OCI-LY7 (cell line): ENCODE measurements at regions not wholly inside any gene's neighbourhood (a gene's known extent, or its start where the extent isn't known, plus 50 kb on each side); places are given as distances from the start of the nearest gene placed in this dataset.

ENCODE experiments used
- BruUV-seq: library from RNA; stranded (reverse); fragments of 400-500 nt; replicated peaks from 2 replicates; lab custom pipeline; 2021; lab: Mats Ljungman, UMichigan
- CTCF ChIA-PET: fragments of 300-600 bp; sonication (Branson Sonifier 250); formaldehyde crosslinking; loops from one replicate; lab custom pipeline; 2022; ENCODE audit warnings: antibody characterized with exemption; ENCODE audit not compliant: unreplicated experiment; lab: Charles Lee
- POLR2A ChIA-PET: fragments of 300-600 bp; sonication (Branson Sonifier 250); formaldehyde crosslinking; loops from one replicate; lab custom pipeline; 2022; ENCODE audit warnings: antibody characterized with exemption; lab: Charles Lee
- DNase-seq: peaks from one replicate; pipeline ENCODE4 v3.0.0-alpha.2; 2015; ENCODE audit warnings: low spot score
- H2AFZ ChIP-seq: fragments of 200-600 bp; sonication (generic), shearing (Covaris generic); 2 replicates; pipeline ENCODE4 v1.6.1; 2014; ENCODE audit warnings: mild to moderate bottlenecking, antibody characterized with exemption, low read length, moderate library complexity
- H3K27ac ChIP-seq: fragments of 200-600 bp; sonication (generic); 2 replicates; pipeline ENCODE4 v1.5.1; 2014; ENCODE audit warnings: mixed run types, low read depth, mild to moderate bottlenecking, moderate library complexity, low read length, inconsistent platforms; ENCODE audit not compliant: poor library complexity, severe bottlenecking
- H3K36me3 ChIP-seq: fragments of 200-600 bp; sonication (generic); 2 replicates; pipeline ENCODE4 v1.6.1; 2014; ENCODE audit warnings: mild to moderate bottlenecking, antibody characterized with exemption, low read length, moderate library complexity, mixed read lengths; ENCODE audit not compliant: insufficient read depth
- H3K4me1 ChIP-seq: fragments of 200-600 bp; sonication (generic); 2 replicates; pipeline ENCODE4 v1.5.1; 2014; ENCODE audit warnings: mild to moderate bottlenecking, low read length; ENCODE audit not compliant: insufficient read depth, poor library complexity, severe bottlenecking
- H3K4me2 ChIP-seq: fragments of 200-600 bp; sonication (generic); 2 replicates; pipeline ENCODE4 v1.6.1; 2014; ENCODE audit warnings: mild to moderate bottlenecking, low read length
- H3K4me3 ChIP-seq: fragments of 200-600 bp; sonication (generic); 2 replicates; pipeline ENCODE4 v1.5.1; 2014; ENCODE audit warnings: mild to moderate bottlenecking, low read depth, low read length; ENCODE audit not compliant: poor library complexity, severe bottlenecking
- H3K79me2 ChIP-seq: fragments of 200-600 bp; sonication (generic); 2 replicates; pipeline ENCODE4 v1.6.1; 2016; ENCODE audit warnings: low read depth, mild to moderate bottlenecking, low read length, moderate library complexity, mixed read lengths; ENCODE audit not compliant: insufficient read depth
- H3K9me2 ChIP-seq: fragments of 200-600 bp; sonication (generic); 2 replicates; pipeline ENCODE4 v1.6.1; 2016; ENCODE audit warnings: mild to moderate bottlenecking, low read length, mixed read lengths; ENCODE audit not compliant: insufficient read depth
- H3K9me3 ChIP-seq: fragments of 200-600 bp; sonication (generic); 2 replicates; pipeline ENCODE4 v1.6.1; 2014; ENCODE audit warnings: mild to moderate bottlenecking, mixed run types, low read length, mixed read lengths
- H4K20me1 ChIP-seq: fragments of 200-600 bp; sonication (generic); 2 replicates; pipeline ENCODE4 v1.6.1; 2014; ENCODE audit warnings: mild to moderate bottlenecking, antibody characterized with exemption, low read length, moderate library complexity, mixed read lengths; ENCODE audit not compliant: insufficient read depth
- EZH2phosphoT487 ChIP-seq: fragments of 200-600 bp; sonication (generic); IDR thresholded peaks from 2 replicates; pipeline ENCODE4 v1.6.1; 2018; ENCODE audit warnings: low read depth, borderline replicate concordance, mild to moderate bottlenecking, mixed run types, antibody characterized with exemption, low read length, moderate library complexity, mixed read lengths
- intact Hi-C: fragments of 100-400 bp; cut with micrococcal nuclease; formaldehyde crosslinking; loops from one replicate; pipeline ENCODE4 v1.10.0; 2022; ENCODE audit not compliant: unreplicated experiment
- TF ChIP-seq, protein P1 (sequence below): fragments of 200-600 bp; sonication (generic); conservative IDR thresholded peaks from 2 replicates; pipeline ENCODE4 v1.5.1; 2014; ENCODE audit warnings: mild to moderate bottlenecking, antibody characterized with exemption, low read length, moderate library complexity, mixed read lengths

DNA sequence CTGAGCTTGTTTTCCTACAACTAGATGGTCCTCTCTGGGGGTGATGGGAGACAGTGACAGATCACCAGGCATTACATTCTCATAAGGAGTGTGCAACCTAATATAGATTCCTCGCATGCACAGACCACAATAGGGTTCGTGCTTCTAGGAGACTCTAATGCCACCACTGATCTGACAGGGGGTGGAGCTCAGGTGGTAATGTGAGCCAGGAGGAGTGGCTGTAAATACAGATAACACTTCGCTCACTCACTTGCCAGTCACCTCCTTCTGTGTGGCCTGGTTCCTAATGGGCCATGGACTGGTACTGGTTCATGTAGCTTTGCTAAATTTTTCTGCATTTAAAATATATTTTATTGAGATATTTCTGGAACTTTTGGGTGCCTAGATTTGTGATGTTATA lies 202.3 kb upstream of the ZNF32 start:
- no TSS peak for BruUV-seq
- Histone ChIP-seq H3K36me3 (no peaks in the 10 kb centered on the region), H3K79me2 (no peaks in the 10 kb centered on the region), H2AFZ (no peak overlapping the region), H3K4me1 (no peaks in the 10 kb centered on the region), H3K4me2 (no peak overlapping the region), H3K27ac (no peak overlapping the region), H3K9me2 (no peaks in the 10 kb centered on the region), H3K4me3 (no peak overlapping the region), H3K9me3 (no peaks in the 10 kb centered on the region), H4K20me1 (no peaks in the 10 kb centered on the region)
- no peak for DNase-seq
- TF ChIP-seq, protein P1, sequence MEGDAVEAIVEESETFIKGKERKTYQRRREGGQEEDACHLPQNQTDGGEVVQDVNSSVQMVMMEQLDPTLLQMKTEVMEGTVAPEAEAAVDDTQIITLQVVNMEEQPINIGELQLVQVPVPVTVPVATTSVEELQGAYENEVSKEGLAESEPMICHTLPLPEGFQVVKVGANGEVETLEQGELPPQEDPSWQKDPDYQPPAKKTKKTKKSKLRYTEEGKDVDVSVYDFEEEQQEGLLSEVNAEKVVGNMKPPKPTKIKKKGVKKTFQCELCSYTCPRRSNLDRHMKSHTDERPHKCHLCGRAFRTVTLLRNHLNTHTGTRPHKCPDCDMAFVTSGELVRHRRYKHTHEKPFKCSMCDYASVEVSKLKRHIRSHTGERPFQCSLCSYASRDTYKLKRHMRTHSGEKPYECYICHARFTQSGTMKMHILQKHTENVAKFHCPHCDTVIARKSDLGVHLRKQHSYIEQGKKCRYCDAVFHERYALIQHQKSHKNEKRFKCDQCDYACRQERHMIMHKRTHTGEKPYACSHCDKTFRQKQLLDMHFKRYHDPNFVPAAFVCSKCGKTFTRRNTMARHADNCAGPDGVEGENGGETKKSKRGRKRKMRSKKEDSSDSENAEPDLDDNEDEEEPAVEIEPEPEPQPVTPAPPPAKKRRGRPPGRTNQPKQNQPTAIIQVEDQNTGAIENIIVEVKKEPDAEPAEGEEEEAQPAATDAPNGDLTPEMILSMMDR, result no peak
- no peak for TF ChIP-seq EZH2phosphoT487
- intact Hi-C loops, result no loop called here
- POLR2A ChIA-PET, result interaction anchor here (0.9 kb wide), 1 partner anchor 22 kb away, joined by 3 read pairs; no protein-coding TSS in a partner anchor
- CTCF ChIA-PET, result interaction anchor here (1.3 kb wide), 1 partner anchor 9 kb away, joined by 3 read pairs; no protein-coding TSS in a partner anchor

DNA sequence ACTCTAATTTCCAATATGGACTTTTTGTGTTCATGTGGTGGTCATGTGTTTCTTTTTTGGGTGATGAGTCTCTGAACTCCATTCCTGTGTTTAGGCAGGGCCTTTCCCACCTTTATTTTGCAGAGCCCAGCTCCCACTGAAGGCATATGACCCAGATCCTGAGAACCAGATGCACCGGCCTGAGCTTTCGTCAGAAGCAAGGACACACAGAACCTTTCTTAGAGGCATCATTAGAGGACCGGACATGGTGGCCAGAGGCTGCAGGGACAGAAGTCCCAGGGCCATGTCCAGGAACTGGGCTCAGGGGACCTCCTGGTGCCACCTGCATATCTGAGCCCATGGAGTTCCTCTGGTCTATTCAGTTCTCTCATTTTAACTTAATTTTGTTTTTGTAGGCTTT lies 200.9 kb upstream of the ZNF32 start:
- CTCF ChIA-PET, result no interaction called here
- TF ChIP-seq, protein P1, result no peak
- TF ChIP-seq EZH2phosphoT487, result no peak

DNA sequence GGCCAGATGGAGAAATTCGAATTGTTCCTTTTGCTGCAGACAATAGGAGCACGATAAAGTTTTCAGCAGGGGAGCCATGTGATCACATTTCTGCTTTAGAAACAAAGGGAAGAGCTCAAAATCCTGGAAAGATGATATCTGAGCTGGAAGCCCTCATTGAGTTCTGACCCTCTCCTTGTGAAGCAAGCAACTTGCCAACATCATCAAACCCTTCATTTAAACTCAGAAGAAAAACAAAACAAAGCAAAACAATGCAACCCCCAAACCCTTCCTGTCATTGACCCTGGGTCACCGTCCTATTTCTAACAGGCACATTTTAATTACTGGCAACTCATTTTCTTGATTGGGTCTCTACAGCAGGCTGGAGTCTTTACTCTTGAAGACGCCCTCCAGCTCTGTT lies 198.3 kb upstream of the ZNF32 start:
- ChIA-PET POLR2A (interaction anchor here (0.6 kb wide), 1 partner anchor 287 kb away, joined by 5 read pairs; no protein-coding TSS in a partner anchor), CTCF (no interaction called here)
- no peaks in the 10 kb centered on the region for H3K9me3 ChIP-seq
- DNase-seq, result no peak
- H2AFZ ChIP-seq, result no peak overlapping the region
- no peak overlapping the region for H3K4me3 ChIP-seq
- no peaks in the 10 kb centered on the region for H3K9me2 ChIP-seq
- H3K27ac ChIP-seq, result no peak overlapping the region
- intact Hi-C loops, result no loop called here
- no TSS peak for BruUV-seq
- no peaks in the 10 kb centered on the region for H3K36me3 ChIP-seq
- H3K79me2 ChIP-seq, result no peaks in the 10 kb centered on the region
- no peaks in the 10 kb centered on the region for H3K4me1 ChIP-seq
- H3K4me2 ChIP-seq, result no peak overlapping the region
- no peaks in the 10 kb centered on the region for H4K20me1 ChIP-seq
- TF ChIP-seq, protein P1, result no peak
- TF ChIP-seq EZH2phosphoT487, result no peak

More for the DNA sequence above, 200.9 kb upstream of the ZNF32 start:
- Histone ChIP-seq H3K9me3 (no peaks in the 10 kb centered on the region), H3K4me1 (no peaks in the 10 kb centered on the region), H3K27ac (no peak overlapping the region), H3K9me2 (no peaks in the 10 kb centered on the region), H3K4me3 (no peak overlapping the region), H3K79me2 (no peaks in the 10 kb centered on the region), H3K36me3 (no peaks in the 10 kb centered on the region), H3K4me2 (no peak overlapping the region), H4K20me1 (no peaks in the 10 kb centered on the region), H2AFZ (no peak overlapping the region)
- no peak for DNase-seq
- POLR2A ChIA-PET, result interaction anchor here (0.7 kb wide), 1 partner anchor 161 kb away, joined by 5 read pairs; no protein-coding TSS in a partner anchor
- intact Hi-C loops, result no loop called here
- no TSS peak for BruUV-seq
